ENCODE measurements at regions not wholly inside any gene's neighbourhood (a gene's known extent, or its start where the extent isn't known, plus 50 kb on each side); places are given as distances from the start of the nearest gene placed in this dataset.

DNA sequence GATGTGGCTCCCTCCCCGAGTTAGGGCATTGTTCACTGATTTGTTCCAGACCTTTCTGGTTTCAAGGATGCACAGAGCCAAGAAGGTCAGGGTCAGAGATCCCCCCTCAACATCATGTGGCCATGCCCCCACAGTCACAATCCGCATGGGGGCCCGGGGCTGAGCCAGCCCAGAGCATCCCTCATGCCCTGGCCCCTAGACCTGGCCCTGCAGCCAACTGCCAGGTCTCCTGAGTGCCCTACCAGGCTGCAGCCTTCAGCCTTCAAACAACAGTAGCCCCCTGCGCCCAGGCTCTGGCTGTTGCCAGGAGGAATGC is 142.4 kb downstream of the CRYBB2 start:
- Mint-ChIP-seq H3K27me3 (no peaks in the 10 kb centered on the region), H3K27ac (no peak overlapping the region)

DNA sequence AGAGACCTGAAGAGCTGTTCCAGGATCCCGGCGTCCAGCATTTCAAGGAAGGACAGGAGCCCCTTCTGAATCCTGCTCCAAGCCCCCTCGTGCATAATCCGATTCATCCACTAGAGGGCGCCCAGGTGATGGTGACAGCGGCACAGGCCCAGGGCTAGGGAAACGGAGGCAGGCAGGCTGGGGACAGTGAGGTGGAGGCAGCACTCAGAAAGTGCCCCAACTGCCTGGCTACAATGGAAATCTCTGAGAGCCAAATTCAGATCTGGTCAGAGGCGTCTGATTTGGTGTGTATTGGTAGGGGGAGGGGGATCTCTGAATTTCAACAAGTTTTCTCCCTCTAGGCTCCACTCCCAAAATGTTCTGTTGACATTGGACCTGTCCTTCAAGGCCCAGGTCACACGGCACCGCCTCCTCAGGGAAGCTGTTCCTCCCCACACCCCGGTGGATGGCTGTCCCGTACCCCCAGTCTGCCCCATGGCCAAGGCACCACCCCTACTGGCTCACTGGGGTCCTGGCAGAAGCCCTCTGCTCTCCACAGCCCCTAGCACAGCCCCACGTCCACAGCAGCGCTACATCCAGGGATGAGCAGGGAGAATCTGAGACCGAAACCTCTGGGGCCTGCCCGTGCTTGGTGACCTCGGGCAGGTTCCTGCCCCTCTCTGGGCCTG is 142.9 kb downstream of the CRYBB2 start:
- ATAC-seq (peak; percentile 88), DNase-seq (peak; percentile 85)
- no peak overlapping the region for H3K27ac Mint-ChIP-seq
- H3K9me3 Mint-ChIP-seq (ENCODE audit: low read depth), result no peaks in the 10 kb centered on the region
- ChIA-PET CTCF (interaction anchor here (0.6 to 1.4 kb wide), 3 partner anchors 10 to 339 kb away, joined by 3 to 4 read pairs (median 4); no protein-coding TSS in a partner anchor), POLR2A (no interaction called here)
- intact Hi-C loops (cut with DNase I, micrococcal nuclease), result loop anchor here (1.0 to 10.0 kb wide), 4 partner anchors 40 to 412 kb away; no protein-coding TSS in a partner anchor
- H3K4me1 Mint-ChIP-seq, result peaks cover 1% of the 10 kb centered on the region
- H3K36me3 Mint-ChIP-seq (ENCODE audit: low read depth), result peaks cover 3% of the 10 kb centered on the region
- no peaks in the 10 kb centered on the region for H3K27me3 Mint-ChIP-seq
- H3K4me3 Mint-ChIP-seq, result no peak overlapping the region

More for the DNA sequence above, 142.4 kb downstream of the CRYBB2 start:
- DNase-seq (no peak), ATAC-seq (peak; percentile 23)
- CTCF ChIA-PET, result interaction anchor here (0.6 kb wide), 2 partner anchors 208 to 339 kb away, joined by 3 to 4 read pairs; no protein-coding TSS in a partner anchor
- Mint-ChIP-seq H3K4me3 (no peak overlapping the region), H3K36me3 (ENCODE audit: low read depth) (peaks cover 6% of the 10 kb centered on the region), H3K9me3 (ENCODE audit: low read depth) (no peaks in the 10 kb centered on the region), H3K4me1 (peaks cover 1% of the 10 kb centered on the region)
- intact Hi-C loops (cut with DNase I, micrococcal nuclease), result loop anchor here (1.0 to 10.0 kb wide), 4 partner anchors 40 to 413 kb away; no protein-coding TSS in a partner anchor
- POLR2A ChIA-PET, result no interaction called here

DNA sequence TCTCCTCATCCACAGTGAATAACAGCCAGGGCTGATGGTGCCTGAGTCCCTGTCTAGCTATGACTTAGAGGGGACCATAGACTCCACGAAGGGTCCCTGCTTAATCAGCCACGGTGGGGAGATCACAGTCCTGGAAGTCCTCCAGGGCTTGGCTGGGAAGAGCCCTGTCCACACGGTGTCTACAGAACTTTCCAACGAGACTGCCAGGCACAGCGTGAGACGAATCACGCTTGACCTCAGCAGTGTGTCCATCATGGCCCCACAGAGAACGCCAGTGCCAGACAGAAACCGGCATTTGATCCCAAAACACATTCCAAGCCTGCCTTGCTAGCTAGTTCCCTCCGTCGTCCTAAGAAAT is 143.4 kb downstream of the CRYBB2 start:
- POLR2A ChIA-PET, result no interaction called here
- intact Hi-C loops (cut with DNase I, micrococcal nuclease), result loop anchor here (1.0 to 10.0 kb wide), 4 partner anchors 39 to 412 kb away; no protein-coding TSS in a partner anchor

DNA sequence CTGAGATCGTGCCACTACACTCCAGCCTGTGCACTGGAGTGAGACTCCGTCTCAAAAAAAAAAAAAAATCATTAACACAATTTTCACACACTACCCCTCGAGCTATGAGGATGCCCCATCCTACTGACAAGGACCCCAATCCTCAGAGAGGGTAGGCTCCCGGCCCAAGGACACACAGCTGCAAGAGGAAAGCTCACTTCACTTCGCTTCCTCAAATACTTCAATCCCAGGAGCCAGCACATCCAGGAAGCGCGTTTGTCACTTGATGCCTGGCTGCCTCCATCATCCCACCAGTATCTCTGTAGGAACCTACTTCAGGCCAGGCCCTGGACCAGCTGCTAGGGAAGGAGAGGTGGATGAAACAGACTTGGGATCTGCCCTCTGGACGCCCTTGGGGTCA is 144.0 kb downstream of the CRYBB2 start:
- Mint-ChIP-seq H3K36me3 (ENCODE audit: low read depth) (no peaks in the 10 kb centered on the region), H3K27me3 (no peaks in the 10 kb centered on the region), H3K4me1 (peaks cover 1% of the 10 kb centered on the region), H3K4me3 (no peak overlapping the region), H3K9me3 (ENCODE audit: low read depth) (no peaks in the 10 kb centered on the region), H3K27ac (no peak overlapping the region)
- no peak for DNase-seq
- intact Hi-C loops (cut with DNase I, micrococcal nuclease), result loop anchor here (5.0 to 10.0 kb wide), 3 partner anchors 39 to 411 kb away; no protein-coding TSS in a partner anchor
- ChIA-PET POLR2A (no interaction called here), CTCF (interaction anchor here (0.6 to 1.4 kb wide), 3 partner anchors 11 to 337 kb away, joined by 3 to 4 read pairs (median 3); no protein-coding TSS in a partner anchor)
- ATAC-seq, result no peak

More for the DNA sequence above, 143.4 kb downstream of the CRYBB2 start:
- CTCF ChIA-PET, result interaction anchor here (0.6 to 1.4 kb wide), 3 partner anchors 10 to 338 kb away, joined by 3 to 4 read pairs (median 3); no protein-coding TSS in a partner anchor
- H3K4me1 Mint-ChIP-seq, result peaks cover 1% of the 10 kb centered on the region
- ATAC-seq (no peak), DNase-seq (no peak)
- no peaks in the 10 kb centered on the region for H3K36me3 Mint-ChIP-seq (ENCODE audit: low read depth)
- no peaks in the 10 kb centered on the region for H3K27me3 Mint-ChIP-seq
- no peaks in the 10 kb centered on the region for H3K9me3 Mint-ChIP-seq (ENCODE audit: low read depth)
- no peak overlapping the region for H3K4me3 Mint-ChIP-seq
- H3K27ac Mint-ChIP-seq, result no peak overlapping the region

DNA sequence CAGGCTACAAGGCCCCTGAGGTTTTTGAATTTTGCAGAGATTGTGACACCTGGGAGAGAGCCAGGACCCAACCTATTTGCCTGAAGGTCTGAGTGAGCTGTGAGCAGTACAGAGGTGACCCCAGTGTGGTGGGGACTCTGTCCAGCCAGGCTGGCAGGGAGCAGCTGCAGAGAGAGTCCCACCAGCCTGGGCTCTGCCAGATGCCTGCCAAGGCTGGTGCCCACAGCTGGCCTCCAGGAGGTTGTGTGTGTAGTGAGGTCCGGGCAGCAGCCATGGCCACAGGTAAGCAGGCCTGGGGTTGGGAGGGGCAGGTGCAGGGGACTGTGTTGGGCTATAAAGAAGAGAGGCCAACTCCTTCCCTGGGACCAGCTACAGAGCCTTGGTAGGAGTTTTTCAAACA is 144.8 kb downstream of the CRYBB2 start:
- no peaks in the 10 kb centered on the region for H3K36me3 Mint-ChIP-seq (ENCODE audit: low read depth)
- no peak for DNase-seq
- intact Hi-C loops (cut with DNase I, micrococcal nuclease), result loop anchor here (5.0 to 10.0 kb wide), 3 partner anchors 38 to 411 kb away; no protein-coding TSS in a partner anchor
- peaks cover 1% of the 10 kb centered on the region for H3K4me1 Mint-ChIP-seq
- H3K27ac Mint-ChIP-seq, result no peak overlapping the region
- no peaks in the 10 kb centered on the region for H3K27me3 Mint-ChIP-seq
- ATAC-seq, result no peak
- no peak overlapping the region for H3K4me3 Mint-ChIP-seq
- no peaks in the 10 kb centered on the region for H3K9me3 Mint-ChIP-seq (ENCODE audit: low read depth)
- POLR2A ChIA-PET, result no interaction called here
- CTCF ChIA-PET, result interaction anchor here (0.8 kb wide), 1 partner anchor 154 kb away, joined by 3 read pairs; no protein-coding TSS in a partner anchor

DNA sequence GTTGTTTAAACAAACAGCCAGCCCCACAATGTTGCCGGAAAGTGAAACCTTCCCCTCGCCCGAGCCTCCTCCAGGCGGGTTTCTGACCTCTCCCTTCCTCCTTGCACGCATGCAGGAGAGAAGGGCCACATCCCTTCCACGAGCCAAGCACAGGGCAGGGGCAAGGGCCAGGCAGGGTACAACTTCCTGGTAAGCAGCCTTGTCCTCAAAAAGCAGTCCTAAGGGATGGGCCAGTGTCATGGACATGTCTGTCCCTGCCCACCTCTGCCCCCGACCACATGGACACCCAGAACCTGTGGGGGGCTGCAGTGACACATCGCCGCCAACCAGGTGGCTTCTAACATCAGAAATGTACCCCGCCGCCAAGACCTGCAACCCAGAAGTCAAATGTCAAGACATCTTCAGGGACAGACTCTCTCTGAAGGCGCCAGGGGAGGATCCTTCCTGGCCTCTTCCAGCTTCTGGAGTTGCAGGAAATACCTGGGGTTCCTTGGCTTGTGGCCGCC is 145.3 kb downstream of the CRYBB2 start:
- no peaks in the 10 kb centered on the region for H3K27me3 Mint-ChIP-seq
- no peak for DNase-seq
- intact Hi-C loops (cut with DNase I, micrococcal nuclease), result loop anchor here (5.0 to 10.0 kb wide), 3 partner anchors 38 to 410 kb away; no protein-coding TSS in a partner anchor
- no peaks in the 10 kb centered on the region for H3K36me3 Mint-ChIP-seq (ENCODE audit: low read depth)
- no peaks in the 10 kb centered on the region for H3K9me3 Mint-ChIP-seq (ENCODE audit: low read depth)
- CTCF ChIA-PET, result interaction anchor here (0.8 kb wide), 1 partner anchor 154 kb away, joined by 3 read pairs; no protein-coding TSS in a partner anchor
- no peak overlapping the region for H3K27ac Mint-ChIP-seq
- H3K4me3 Mint-ChIP-seq, result no peak overlapping the region
- peaks cover 1% of the 10 kb centered on the region for H3K4me1 Mint-ChIP-seq
- no peak for ATAC-seq
- POLR2A ChIA-PET, result no interaction called here

DNA sequence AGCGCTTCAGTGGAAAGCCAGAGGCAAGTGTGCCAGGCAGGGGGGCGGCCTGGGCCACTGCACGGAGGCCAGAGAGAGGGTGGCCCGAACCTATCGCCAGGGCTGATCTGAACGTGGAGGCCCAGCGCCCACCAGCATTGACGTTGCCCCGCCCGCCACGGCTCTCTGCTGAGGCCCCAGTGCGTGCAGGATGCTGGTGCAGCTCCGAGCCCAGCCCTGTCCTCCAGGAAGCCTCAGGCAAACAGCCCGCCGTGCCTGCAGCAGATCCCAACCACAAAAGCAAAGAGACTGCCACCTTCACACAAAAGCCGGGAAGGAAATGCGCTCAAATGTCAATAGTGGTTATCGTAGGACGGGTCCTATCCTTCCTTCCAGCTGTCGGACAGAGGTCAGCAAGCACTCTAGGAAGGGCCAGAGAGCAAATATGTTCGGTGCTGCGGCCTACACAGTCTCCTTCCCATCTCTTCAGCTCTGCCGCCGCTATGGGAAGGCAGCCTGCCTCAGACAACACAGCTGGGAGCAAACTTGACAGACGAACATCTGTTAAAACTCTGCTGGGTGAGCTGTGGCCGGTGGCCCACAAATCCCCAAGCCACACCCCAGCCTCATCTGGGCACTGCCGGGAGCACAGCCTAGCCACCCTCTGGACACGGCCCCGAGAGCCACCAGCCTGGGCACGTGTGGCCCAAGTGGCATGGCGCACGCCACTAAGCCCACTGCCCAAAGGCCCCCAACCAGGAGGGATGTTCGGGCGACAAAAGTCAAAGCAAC is 146.2 kb downstream of the CRYBB2 start:
- Mint-ChIP-seq H3K9me3 (ENCODE audit: low read depth) (no peaks in the 10 kb centered on the region), H3K4me1 (peaks cover 1% of the 10 kb centered on the region), H3K27ac (no peak overlapping the region), H3K4me3 (no peak overlapping the region), H3K27me3 (no peaks in the 10 kb centered on the region), H3K36me3 (ENCODE audit: low read depth) (no peaks in the 10 kb centered on the region)
- POLR2A ChIA-PET, result no interaction called here
- ATAC-seq, result no peak
- no peak for DNase-seq
- intact Hi-C loops (cut with DNase I, micrococcal nuclease), result loop anchor here in 1 of 2 experiments (10.0 kb wide), 1 partner anchor 409 kb away; no protein-coding TSS in a partner anchor
- CTCF ChIA-PET, result no interaction called here

DNA sequence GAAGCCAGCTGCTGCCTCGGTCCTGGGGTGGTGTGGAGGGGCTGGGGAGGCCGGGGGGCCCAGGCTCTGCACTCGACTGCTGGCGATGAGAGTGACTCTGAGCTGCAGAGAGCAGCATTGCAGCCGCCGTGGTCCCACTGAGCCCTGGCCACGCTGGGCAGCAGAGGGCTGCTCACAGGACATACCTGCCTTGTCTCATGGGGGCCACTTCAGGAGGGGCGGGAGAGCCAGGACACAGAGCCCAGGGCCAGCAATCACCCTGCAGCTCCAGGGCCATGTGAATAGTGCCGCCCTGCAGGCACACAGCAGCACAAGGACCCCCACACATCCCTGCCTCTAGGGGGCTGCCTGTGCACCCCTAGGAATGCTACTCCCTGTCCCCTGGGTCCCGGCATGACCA is 147.0 kb downstream of the CRYBB2 start:
- H3K4me3 Mint-ChIP-seq, result no peak overlapping the region
- no peaks in the 10 kb centered on the region for H3K27me3 Mint-ChIP-seq
- intact Hi-C loops (cut with DNase I, micrococcal nuclease), result loop anchor here in 1 of 2 experiments (10.0 kb wide), 1 partner anchor 408 kb away; no protein-coding TSS in a partner anchor
- ChIA-PET POLR2A (no interaction called here), CTCF (no interaction called here)
- peaks cover 1% of the 10 kb centered on the region for H3K4me1 Mint-ChIP-seq
- H3K27ac Mint-ChIP-seq, result no peak overlapping the region
- no peak for ATAC-seq
- DNase-seq, result no peak
- no peaks in the 10 kb centered on the region for H3K9me3 Mint-ChIP-seq (ENCODE audit: low read depth)
- peaks cover 5% of the 10 kb centered on the region for H3K36me3 Mint-ChIP-seq (ENCODE audit: low read depth)

DNA sequence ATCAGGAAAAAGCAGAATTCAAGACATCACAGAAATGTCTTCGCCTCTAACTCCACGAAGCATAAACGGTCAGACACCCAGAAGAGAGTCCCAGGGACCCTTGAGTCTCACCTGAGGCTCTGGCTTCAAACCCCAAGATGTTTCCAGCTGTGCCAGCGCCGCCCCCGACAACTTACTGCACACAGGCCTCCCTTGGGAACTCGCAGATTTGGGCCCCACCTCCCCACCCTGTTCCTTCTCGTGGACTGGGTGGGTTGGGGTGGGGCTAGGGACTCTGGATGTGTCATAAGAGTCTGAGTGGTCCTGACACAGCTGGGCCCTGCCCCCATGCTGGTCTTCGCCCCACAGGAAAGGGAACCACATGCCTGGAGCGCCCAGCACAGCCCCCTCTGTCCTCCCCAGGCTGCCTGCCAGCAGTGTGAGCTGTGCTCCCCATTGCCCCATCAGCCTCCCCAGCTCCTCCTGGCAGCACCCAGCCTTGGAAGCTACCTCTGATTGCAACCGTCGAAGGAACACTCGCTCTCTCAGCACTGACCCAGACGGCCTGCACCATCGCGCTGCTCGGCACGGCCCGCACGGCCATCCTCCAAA is 147.5 kb downstream of the CRYBB2 start:
- no peak for DNase-seq
- H3K27me3 Mint-ChIP-seq, result no peaks in the 10 kb centered on the region
- CTCF ChIA-PET, result interaction anchor here (0.6 kb wide), 1 partner anchor 23 kb away, joined by 3 read pairs; no protein-coding TSS in a partner anchor
- H3K9me3 Mint-ChIP-seq (ENCODE audit: low read depth), result no peaks in the 10 kb centered on the region
- peaks cover 1% of the 10 kb centered on the region for H3K4me1 Mint-ChIP-seq
- H3K27ac Mint-ChIP-seq, result no peak overlapping the region
- intact Hi-C loops (cut with DNase I, micrococcal nuclease), result loop anchor here in 1 of 2 experiments (10.0 kb wide), 1 partner anchor 408 kb away; no protein-coding TSS in a partner anchor
- ATAC-seq, result no peak
- POLR2A ChIA-PET, result no interaction called here
- H3K36me3 Mint-ChIP-seq (ENCODE audit: low read depth), result peaks cover 6% of the 10 kb centered on the region
- no peak overlapping the region for H3K4me3 Mint-ChIP-seq

DNA sequence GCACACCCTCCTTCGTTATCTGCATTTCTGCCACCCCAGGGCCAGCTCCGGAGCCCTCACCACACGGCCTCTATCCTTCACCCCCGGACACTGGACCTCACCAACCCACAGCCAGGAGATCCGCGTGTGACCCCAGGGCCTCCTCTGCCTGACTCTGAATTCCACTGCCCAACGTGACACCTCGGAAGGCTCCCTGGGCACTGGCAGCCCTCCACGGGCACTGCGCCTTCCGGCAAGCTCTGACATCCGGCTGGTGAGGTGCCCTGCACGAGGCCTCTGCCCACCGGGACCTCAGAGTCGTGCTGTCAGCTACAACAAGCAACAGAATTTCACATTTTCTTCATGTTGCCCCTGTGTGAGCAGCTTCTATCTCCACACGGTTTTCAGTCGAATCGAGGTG is 148.3 kb downstream of the CRYBB2 start:
- no peak for DNase-seq
- POLR2A ChIA-PET, result no interaction called here
- H3K36me3 Mint-ChIP-seq (ENCODE audit: low read depth), result peaks cover 12% of the 10 kb centered on the region
- H3K27ac Mint-ChIP-seq, result no peak overlapping the region
- no peak overlapping the region for H3K4me3 Mint-ChIP-seq
- CTCF ChIA-PET, result interaction anchor here (1.0 kb wide), 2 partner anchors 9 to 11 kb away, joined by 3 to 5 read pairs; no protein-coding TSS in a partner anchor
- no peak for ATAC-seq
- no peaks in the 10 kb centered on the region for H3K27me3 Mint-ChIP-seq
- no peaks in the 10 kb centered on the region for H3K4me1 Mint-ChIP-seq
- intact Hi-C loops (cut with DNase I, micrococcal nuclease), result loop anchor here in 1 of 2 experiments (10.0 kb wide), 1 partner anchor 407 kb away; no protein-coding TSS in a partner anchor
- H3K9me3 Mint-ChIP-seq (ENCODE audit: low read depth), result no peaks in the 10 kb centered on the region

DNA sequence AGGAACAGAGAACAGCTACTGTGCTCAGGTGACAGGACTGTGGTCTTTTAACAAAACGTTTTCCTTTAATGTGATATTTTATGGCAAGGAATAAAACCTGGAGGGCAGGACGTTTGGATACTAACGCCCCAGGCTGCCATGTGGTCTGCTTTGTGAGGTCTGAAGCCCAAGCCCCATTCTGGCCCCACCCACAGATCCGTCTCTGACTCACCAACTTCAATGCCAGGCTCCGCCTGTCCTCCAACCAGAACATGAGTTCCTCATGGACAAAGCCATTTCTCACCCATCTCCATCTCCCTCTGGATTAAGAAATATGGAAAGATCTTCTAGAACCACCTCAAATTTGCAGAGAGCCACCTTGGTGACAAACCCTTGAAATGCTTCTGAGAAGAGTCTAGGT is 148.8 kb downstream of the CRYBB2 start:
- H3K27me3 Mint-ChIP-seq, result no peaks in the 10 kb centered on the region
- DNase-seq (no peak), ATAC-seq (no peak)
- POLR2A ChIA-PET, result no interaction called here
- H3K4me1 Mint-ChIP-seq, result no peaks in the 10 kb centered on the region
- intact Hi-C loops (cut with DNase I, micrococcal nuclease), result loop anchor here in 1 of 2 experiments (10.0 kb wide), 1 partner anchor 407 kb away; no protein-coding TSS in a partner anchor
- no peak overlapping the region for H3K4me3 Mint-ChIP-seq
- CTCF ChIA-PET, result interaction anchor here (1.0 kb wide), 2 partner anchors 9 to 11 kb away, joined by 3 to 5 read pairs; no protein-coding TSS in a partner anchor
- H3K36me3 Mint-ChIP-seq (ENCODE audit: low read depth), result peaks cover 12% of the 10 kb centered on the region
- no peaks in the 10 kb centered on the region for H3K9me3 Mint-ChIP-seq (ENCODE audit: low read depth)
- no peak overlapping the region for H3K27ac Mint-ChIP-seq

All from activated CD4-positive, alpha-beta T cell treated with anti-CD3 and anti-CD28 coated beads for 36 hours (primary cell).